ENCODE measurements at regions not wholly inside any gene's neighbourhood (a gene's known extent, or its start where the extent isn't known, plus 50 kb on each side); places are given as distances from the start of the nearest gene placed in this dataset.

DNA sequence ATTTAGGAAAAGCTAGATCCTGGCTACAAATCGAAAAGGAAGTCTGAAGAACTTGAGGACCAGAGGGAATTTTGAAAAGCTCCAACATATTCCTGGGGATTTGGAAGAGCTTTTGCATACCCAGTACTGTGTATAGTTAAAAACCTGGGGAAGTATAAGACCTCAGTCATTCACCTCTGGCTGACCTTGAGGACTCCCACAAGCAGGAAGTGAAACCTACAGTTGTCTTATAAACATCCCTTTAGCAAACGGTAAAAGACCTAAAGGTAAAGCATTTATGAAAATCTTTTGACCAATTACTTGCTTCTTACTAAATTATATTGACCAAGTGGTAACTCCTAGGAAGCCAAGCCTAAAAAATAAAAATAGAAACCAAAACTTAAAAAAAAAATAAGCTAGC, 175.0 kb downstream of the HAO1 start:
- H3K27me3 ChIP-seq (replicated peaks in 1 of 4; ENCODE audit: control extremely low read depth in 1 of 4, control insufficient read depth in 3 of 4, insufficient read depth in 4 of 4, low read length in 3 of 4): no peaks in the 10 kb centered on the region
- Mint-ChIP-seq H3K4me1 (peaks cover 10% of the 10 kb centered on the region), H3K9me3 (ENCODE audit: insufficient read depth) (peaks cover 2% of the 10 kb centered on the region), H3K27me3 (no peaks in the 10 kb centered on the region), H3K4me3 (no peak overlapping the region), H3K27ac (peak overlapping the region; percentile 11)
- TF ChIP-seq, protein P1, sequence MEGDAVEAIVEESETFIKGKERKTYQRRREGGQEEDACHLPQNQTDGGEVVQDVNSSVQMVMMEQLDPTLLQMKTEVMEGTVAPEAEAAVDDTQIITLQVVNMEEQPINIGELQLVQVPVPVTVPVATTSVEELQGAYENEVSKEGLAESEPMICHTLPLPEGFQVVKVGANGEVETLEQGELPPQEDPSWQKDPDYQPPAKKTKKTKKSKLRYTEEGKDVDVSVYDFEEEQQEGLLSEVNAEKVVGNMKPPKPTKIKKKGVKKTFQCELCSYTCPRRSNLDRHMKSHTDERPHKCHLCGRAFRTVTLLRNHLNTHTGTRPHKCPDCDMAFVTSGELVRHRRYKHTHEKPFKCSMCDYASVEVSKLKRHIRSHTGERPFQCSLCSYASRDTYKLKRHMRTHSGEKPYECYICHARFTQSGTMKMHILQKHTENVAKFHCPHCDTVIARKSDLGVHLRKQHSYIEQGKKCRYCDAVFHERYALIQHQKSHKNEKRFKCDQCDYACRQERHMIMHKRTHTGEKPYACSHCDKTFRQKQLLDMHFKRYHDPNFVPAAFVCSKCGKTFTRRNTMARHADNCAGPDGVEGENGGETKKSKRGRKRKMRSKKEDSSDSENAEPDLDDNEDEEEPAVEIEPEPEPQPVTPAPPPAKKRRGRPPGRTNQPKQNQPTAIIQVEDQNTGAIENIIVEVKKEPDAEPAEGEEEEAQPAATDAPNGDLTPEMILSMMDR (IDR thresholded peaks at IDR 0.05): no peak
- TF ChIP-seq EZH2 (IDR thresholded peaks at IDR 0.05; ENCODE audit: borderline replicate concordance, insufficient read depth, low read depth, low read length, poor library complexity, severe bottlenecking): no peak
- no peaks in the 10 kb centered on the region for H4K20me1 ChIP-seq (ENCODE audit: control insufficient read depth, insufficient read depth, low read length, poor library complexity, severe bottlenecking)
- POLR2A ChIA-PET: no interaction called here
- peak; percentile 9 for DNase-seq
- no peak overlapping the region for H3K27ac ChIP-seq (ENCODE audit: low read length in 2 of 2)
- H3K4me2 ChIP-seq (replicated peaks; ENCODE audit: low read depth, low read length, poor library complexity, severe bottlenecking): no peak overlapping the region
- H3K79me2 ChIP-seq (ENCODE audit: control insufficient read depth, insufficient read depth, low read length): no peaks in the 10 kb centered on the region
- no peak overlapping the region for H3K4me3 ChIP-seq (ENCODE audit: control extremely low read depth in 1 of 5, extremely low read depth in 1 of 5, insufficient read depth in 1 of 5, low read depth in 2 of 5, low read length in 4 of 5)
- intact Hi-C loops (cut with micrococcal nuclease): no loop called here
- ATAC-seq (ENCODE audit: low read depth): no peak
- no peaks in the 10 kb centered on the region for H3K4me1 ChIP-seq (ENCODE audit: control insufficient read depth in 2 of 2, insufficient read depth in 2 of 2, low read length in 2 of 2)
- no peak overlapping the region for H2AFZ ChIP-seq (ENCODE audit: insufficient read depth, low read depth, low read length, poor library complexity, severe bottlenecking)
- CTCF ChIA-PET: no interaction called here
- no CpG with 5 or more reads among the region's 2 CpGs for WGBS (ENCODE audit: insufficient coverage)
- H3K9me3 ChIP-seq (ENCODE audit: control extremely low read depth in 1 of 3, control insufficient read depth in 2 of 3, insufficient read depth in 1 of 3, low read length in 2 of 3): no peaks in the 10 kb centered on the region
- no peak overlapping the region for H3K9ac ChIP-seq (ENCODE audit: low read length)
- H3K36me3 ChIP-seq (replicated peaks in 1 of 2; ENCODE audit: control extremely low read depth in 1 of 2, control insufficient read depth in 1 of 2, extremely low read depth in 1 of 2, insufficient read depth in 2 of 2, low read length in 1 of 2): no peaks in the 10 kb centered on the region

DNA sequence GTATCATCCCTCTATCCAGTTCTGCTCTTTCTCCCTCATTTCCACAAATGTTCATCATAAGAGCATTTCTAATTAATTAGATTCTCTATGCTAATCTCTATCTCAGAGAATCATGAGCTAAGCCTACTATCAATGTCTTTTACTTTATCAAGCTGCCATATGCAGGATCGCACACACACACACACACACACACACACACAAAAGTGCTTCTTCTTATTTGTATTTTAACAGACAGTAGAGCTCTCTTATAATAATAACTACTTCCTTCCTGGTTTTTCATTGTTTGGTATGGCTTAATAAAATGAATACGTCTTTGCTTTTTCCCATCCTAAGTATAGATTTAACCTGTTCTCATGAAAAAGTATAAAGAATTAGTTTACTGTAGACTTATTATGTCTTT, 170.2 kb downstream of the HAO1 start:
- ChIA-PET CTCF (no interaction called here), POLR2A (no interaction called here)
- Histone ChIP-seq H3K4me2 (replicated peaks; ENCODE audit: low read depth, low read length, poor library complexity, severe bottlenecking) (no peak overlapping the region), H3K79me2 (ENCODE audit: control insufficient read depth, insufficient read depth, low read length) (no peaks in the 10 kb centered on the region), H3K27ac (ENCODE audit: low read length in 2 of 2) (no peak overlapping the region), H4K20me1 (ENCODE audit: control insufficient read depth, insufficient read depth, low read length, poor library complexity, severe bottlenecking) (no peaks in the 10 kb centered on the region), H3K4me1 (ENCODE audit: control insufficient read depth in 2 of 2, insufficient read depth in 2 of 2, low read length in 2 of 2) (no peaks in the 10 kb centered on the region), H2AFZ (ENCODE audit: insufficient read depth, low read depth, low read length, poor library complexity, severe bottlenecking) (no peak overlapping the region), H3K4me3 (ENCODE audit: control extremely low read depth in 1 of 5, extremely low read depth in 1 of 5, insufficient read depth in 1 of 5, low read depth in 2 of 5, low read length in 4 of 5) (no peak overlapping the region), H3K9me3 (ENCODE audit: control extremely low read depth in 1 of 3, control insufficient read depth in 2 of 3, insufficient read depth in 1 of 3, low read length in 2 of 3) (no peaks in the 10 kb centered on the region), H3K27me3 (replicated peaks in 1 of 4; ENCODE audit: control extremely low read depth in 1 of 4, control insufficient read depth in 3 of 4, insufficient read depth in 4 of 4, low read length in 3 of 4) (no peaks in the 10 kb centered on the region), H3K9ac (ENCODE audit: low read length) (no peak overlapping the region), H3K36me3 (replicated peaks in 1 of 2; ENCODE audit: control extremely low read depth in 1 of 2, control insufficient read depth in 1 of 2, extremely low read depth in 1 of 2, insufficient read depth in 2 of 2, low read length in 1 of 2) (no peaks in the 10 kb centered on the region)
- DNase-seq: no peak
- no peak overlapping the region for H3K4me3 Mint-ChIP-seq
- H3K9me3 Mint-ChIP-seq (ENCODE audit: insufficient read depth): peaks cover 2% of the 10 kb centered on the region
- H3K4me1 Mint-ChIP-seq: peaks cover 5% of the 10 kb centered on the region
- H3K27ac Mint-ChIP-seq: no peak overlapping the region
- no peaks in the 10 kb centered on the region for H3K27me3 Mint-ChIP-seq
- ATAC-seq (ENCODE audit: low read depth): no peak
- TF ChIP-seq EZH2 (IDR thresholded peaks at IDR 0.05; ENCODE audit: borderline replicate concordance, insufficient read depth, low read depth, low read length, poor library complexity, severe bottlenecking): no peak
- TF ChIP-seq, protein P1 (IDR thresholded peaks at IDR 0.05): no peak
- intact Hi-C loops (cut with micrococcal nuclease): no loop called here
- no CpG with 5 or more reads among the region's 2 CpGs for WGBS (ENCODE audit: insufficient coverage)

Measured in B cell (primary cell).